SU-DHL-6 (cell line): ENCODE measurements at regions not wholly inside any gene's neighbourhood (a gene's known extent, or its start where the extent isn't known, plus 50 kb on each side); places are given as distances from the start of the nearest gene placed in this dataset.

Source experiments
- H2AFZ ChIP-seq: fragments of 200-600 bp; sonication (generic); 2 replicates; pipeline ENCODE4 v1.6.1; 2014; ENCODE audit warnings: low read depth, mild to moderate bottlenecking, moderate library complexity, mixed read lengths, antibody characterized with exemption, low read length; ENCODE audit not compliant: severe bottlenecking
- H3F3A ChIP-seq: fragments of 200-600 bp; shearing (Covaris generic); 2 replicates; pipeline ENCODE4 v1.6.0; 2016; ENCODE audit warnings: antibody characterized with exemption, mild to moderate bottlenecking; ENCODE audit not compliant: insufficient read depth
- H3K27ac ChIP-seq: fragments of 200-600 bp; sonication (generic); 2 replicates; pipeline ENCODE4 v1.5.1; 2016; ENCODE audit warnings: low read depth, mild to moderate bottlenecking, low read length, moderate library complexity, mixed read lengths
- H3K27me3 ChIP-seq: fragments of 200-600 bp; sonication (generic), shearing (Covaris generic); 2 replicates; pipeline ENCODE4 v1.6.0; 2014; ENCODE audit warnings: mild to moderate bottlenecking, low read length
- H3K36me3 ChIP-seq: fragments of 200-600 bp; sonication (generic); 2 replicates; pipeline ENCODE4 v1.6.1; 2014; ENCODE audit warnings: mild to moderate bottlenecking, low read length, mixed read lengths
- H3K4me2 ChIP-seq: fragments of 300-600, 200-600 bp; shearing (Covaris generic), sonication (generic); 2 replicates; pipeline ENCODE4 v1.6.0; 2014; ENCODE audit warnings: low read length, low read depth, mild to moderate bottlenecking; ENCODE audit not compliant: poor library complexity, severe bottlenecking
- H3K4me3 ChIP-seq: fragments of 200-600 bp; sonication (generic); 2 replicates; pipeline ENCODE4 v1.5.1; 2014; ENCODE audit warnings: antibody characterized with exemption, low read length, mild to moderate bottlenecking, mixed read lengths; ENCODE audit not compliant: insufficient read depth, poor library complexity, severe bottlenecking
- H3K79me2 ChIP-seq: fragments of 200-600 bp; sonication (generic); 2 replicates; pipeline ENCODE4 v1.6.1; 2014; ENCODE audit warnings: mild to moderate bottlenecking, low read length, moderate library complexity; ENCODE audit not compliant: insufficient read depth
- H3K9ac ChIP-seq: fragments of 200-600 bp; sonication (generic); 2 replicates; pipeline ENCODE4 v1.7.0; 2014; ENCODE audit warnings: mild to moderate bottlenecking, low read length
- H3K9me2 ChIP-seq: fragments of 200-600 bp; sonication (generic); replicated peaks from 2 replicates; pipeline ENCODE4 v1.6.1; 2014; ENCODE audit warnings: low read length; ENCODE audit not compliant: insufficient read depth
- H3K9me3 ChIP-seq: fragments of 200-600 bp; sonication (generic); 2 replicates; pipeline ENCODE4 v1.6.1; 2014; ENCODE audit warnings: low read length, mixed read lengths; ENCODE audit not compliant: insufficient read depth
- H4K20me1 ChIP-seq: fragments of 200-600 bp; sonication (generic); 2 replicates; pipeline ENCODE4 v1.6.1; 2014; ENCODE audit warnings: low read depth, mild to moderate bottlenecking, antibody characterized with exemption, low read length, moderate library complexity, mixed read lengths
- EZH2phosphoT487 ChIP-seq: fragments of 200-600 bp; sonication (generic), shearing (Covaris generic); conservative IDR thresholded peaks from 2 replicates; pipeline ENCODE4 v1.6.1; 2018; ENCODE audit warnings: mild to moderate bottlenecking, antibody characterized with exemption, low read length, moderate library complexity, mixed read lengths
- TF ChIP-seq, protein P1 (sequence below): fragments of 200-600 bp; sonication (generic); IDR thresholded peaks from one replicate; pipeline ENCODE4 v1.5.1; 2017; ENCODE audit warnings: antibody characterized with exemption, mild to moderate bottlenecking, low read length, moderate library complexity; ENCODE audit not compliant: insufficient read depth, poor library complexity, severe bottlenecking

- H3K79me2 ChIP-seq = no peaks in the 10 kb centered on the region
- no peak overlapping the region for H3K27ac ChIP-seq
Observed at GRCh38 chr12:97038131-97038530, 131.1 kb downstream of the NEDD1 start.

DNA sequence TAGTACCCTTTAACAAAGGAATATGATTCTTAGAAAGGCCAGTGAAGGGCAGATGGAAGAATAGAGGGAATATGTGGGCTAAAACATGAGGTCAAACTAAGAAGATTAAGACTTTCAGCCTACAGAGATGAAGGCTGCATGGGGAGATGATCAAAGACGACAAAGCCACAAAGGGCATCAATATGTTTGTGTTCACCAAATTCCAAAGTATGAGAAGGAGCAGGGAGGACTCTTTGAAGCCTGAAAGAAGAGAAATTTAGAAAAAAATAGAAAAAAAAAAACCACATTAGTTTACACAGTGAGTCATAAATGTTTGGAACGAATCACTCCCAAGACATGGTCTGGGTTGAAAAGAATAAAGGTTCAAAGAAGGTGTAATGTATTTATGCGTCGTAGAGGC lies 131.8 kb downstream of the NEDD1 start:
- Histone ChIP-seq H3K4me3 (no peak overlapping the region), H4K20me1 (no peaks in the 10 kb centered on the region), H2AFZ (no peak overlapping the region), H3K4me2 (no peak overlapping the region), H3K9me3 (no peaks in the 10 kb centered on the region), H3F3A (no peaks in the 10 kb centered on the region), H3K27me3 (no peaks in the 10 kb centered on the region), H3K27ac (no peak overlapping the region), H3K36me3 (no peaks in the 10 kb centered on the region), H3K9me2 (no peaks in the 10 kb centered on the region), H3K9ac (no peak overlapping the region), H3K79me2 (no peaks in the 10 kb centered on the region)
- TF ChIP-seq, protein P1, sequence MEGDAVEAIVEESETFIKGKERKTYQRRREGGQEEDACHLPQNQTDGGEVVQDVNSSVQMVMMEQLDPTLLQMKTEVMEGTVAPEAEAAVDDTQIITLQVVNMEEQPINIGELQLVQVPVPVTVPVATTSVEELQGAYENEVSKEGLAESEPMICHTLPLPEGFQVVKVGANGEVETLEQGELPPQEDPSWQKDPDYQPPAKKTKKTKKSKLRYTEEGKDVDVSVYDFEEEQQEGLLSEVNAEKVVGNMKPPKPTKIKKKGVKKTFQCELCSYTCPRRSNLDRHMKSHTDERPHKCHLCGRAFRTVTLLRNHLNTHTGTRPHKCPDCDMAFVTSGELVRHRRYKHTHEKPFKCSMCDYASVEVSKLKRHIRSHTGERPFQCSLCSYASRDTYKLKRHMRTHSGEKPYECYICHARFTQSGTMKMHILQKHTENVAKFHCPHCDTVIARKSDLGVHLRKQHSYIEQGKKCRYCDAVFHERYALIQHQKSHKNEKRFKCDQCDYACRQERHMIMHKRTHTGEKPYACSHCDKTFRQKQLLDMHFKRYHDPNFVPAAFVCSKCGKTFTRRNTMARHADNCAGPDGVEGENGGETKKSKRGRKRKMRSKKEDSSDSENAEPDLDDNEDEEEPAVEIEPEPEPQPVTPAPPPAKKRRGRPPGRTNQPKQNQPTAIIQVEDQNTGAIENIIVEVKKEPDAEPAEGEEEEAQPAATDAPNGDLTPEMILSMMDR = no peak
- TF ChIP-seq EZH2phosphoT487 = no peak

More at GRCh38 chr12:97038131-97038530, 131.1 kb downstream of the NEDD1 start:
- H3F3A ChIP-seq = no peaks in the 10 kb centered on the region
- no peaks in the 10 kb centered on the region for H3K9me2 ChIP-seq
- H3K9ac ChIP-seq = no peak overlapping the region
- no peaks in the 10 kb centered on the region for H3K36me3 ChIP-seq
- H3K9me3 ChIP-seq = no peaks in the 10 kb centered on the region
- H3K4me2 ChIP-seq = no peak overlapping the region
- no peak overlapping the region for H2AFZ ChIP-seq
- no peak overlapping the region for H3K4me3 ChIP-seq
- TF ChIP-seq EZH2phosphoT487 = no peak
- TF ChIP-seq, protein P1 = no peak
- no peaks in the 10 kb centered on the region for H3K27me3 ChIP-seq
- no peaks in the 10 kb centered on the region for H4K20me1 ChIP-seq

- Histone ChIP-seq H4K20me1 (no peaks in the 10 kb centered on the region), H3K9me3 (no peaks in the 10 kb centered on the region), H2AFZ (no peak overlapping the region), H3K27me3 (no peaks in the 10 kb centered on the region), H3K9ac (no peak overlapping the region), H3K4me3 (no peak overlapping the region), H3K79me2 (no peaks in the 10 kb centered on the region), H3K4me2 (no peak overlapping the region), H3F3A (no peaks in the 10 kb centered on the region), H3K27ac (no peak overlapping the region), H3K9me2 (no peaks in the 10 kb centered on the region), H3K36me3 (no peaks in the 10 kb centered on the region)
- TF ChIP-seq, protein P1 = no peak
- TF ChIP-seq EZH2phosphoT487 = no peak
Observed at GRCh38 chr12:97046901-97047300, 139.8 kb downstream of the NEDD1 start.

GRCh38 chr12:97047361-97047760 lies 140.3 kb downstream of the NEDD1 start:
- TF ChIP-seq, protein P1 = no peak
- no peak for TF ChIP-seq EZH2phosphoT487
- H3K79me2 ChIP-seq = no peaks in the 10 kb centered on the region
- H3K9me2 ChIP-seq = no peaks in the 10 kb centered on the region
- H3K27me3 ChIP-seq = no peaks in the 10 kb centered on the region
- no peak overlapping the region for H2AFZ ChIP-seq
- no peak overlapping the region for H3K27ac ChIP-seq
- no peak overlapping the region for H3K9ac ChIP-seq
- H3K36me3 ChIP-seq = no peaks in the 10 kb centered on the region
- no peak overlapping the region for H3K4me3 ChIP-seq
- no peak overlapping the region for H3K4me2 ChIP-seq
- H4K20me1 ChIP-seq = no peaks in the 10 kb centered on the region
- no peaks in the 10 kb centered on the region for H3F3A ChIP-seq
- no peaks in the 10 kb centered on the region for H3K9me3 ChIP-seq
